GM12873 (cell line): ENCODE measurements at regions not wholly inside any gene's neighbourhood (a gene's known extent, or its start where the extent isn't known, plus 50 kb on each side); places are given as distances from the start of the nearest gene placed in this dataset.

Source experiments
- TF ChIP-seq, protein P1 (sequence below): IDR thresholded peaks from 2 replicates; pipeline ENCODE4 v1.5.1; 2012; ENCODE audit warnings: low read depth, mild to moderate bottlenecking, moderate library complexity, low read length, control low read depth; ENCODE audit not compliant: insufficient read depth; ENCODE audit errors: missing control alignments

GRCh38 chr6:8674126-8674525 lies 238.8 kb upstream of the SLC35B3 start:
- TF ChIP-seq, protein P1, sequence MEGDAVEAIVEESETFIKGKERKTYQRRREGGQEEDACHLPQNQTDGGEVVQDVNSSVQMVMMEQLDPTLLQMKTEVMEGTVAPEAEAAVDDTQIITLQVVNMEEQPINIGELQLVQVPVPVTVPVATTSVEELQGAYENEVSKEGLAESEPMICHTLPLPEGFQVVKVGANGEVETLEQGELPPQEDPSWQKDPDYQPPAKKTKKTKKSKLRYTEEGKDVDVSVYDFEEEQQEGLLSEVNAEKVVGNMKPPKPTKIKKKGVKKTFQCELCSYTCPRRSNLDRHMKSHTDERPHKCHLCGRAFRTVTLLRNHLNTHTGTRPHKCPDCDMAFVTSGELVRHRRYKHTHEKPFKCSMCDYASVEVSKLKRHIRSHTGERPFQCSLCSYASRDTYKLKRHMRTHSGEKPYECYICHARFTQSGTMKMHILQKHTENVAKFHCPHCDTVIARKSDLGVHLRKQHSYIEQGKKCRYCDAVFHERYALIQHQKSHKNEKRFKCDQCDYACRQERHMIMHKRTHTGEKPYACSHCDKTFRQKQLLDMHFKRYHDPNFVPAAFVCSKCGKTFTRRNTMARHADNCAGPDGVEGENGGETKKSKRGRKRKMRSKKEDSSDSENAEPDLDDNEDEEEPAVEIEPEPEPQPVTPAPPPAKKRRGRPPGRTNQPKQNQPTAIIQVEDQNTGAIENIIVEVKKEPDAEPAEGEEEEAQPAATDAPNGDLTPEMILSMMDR = no peak

GRCh38 chr6:8672882-8673281 lies 237.5 kb upstream of the SLC35B3 start:
- TF ChIP-seq, protein P1 = no peak

- TF ChIP-seq, protein P1 = no peak
These were observed 235.4 kb upstream of the SLC35B3 start for GRCh38 chr6:8670792-8671191.

DNA sequence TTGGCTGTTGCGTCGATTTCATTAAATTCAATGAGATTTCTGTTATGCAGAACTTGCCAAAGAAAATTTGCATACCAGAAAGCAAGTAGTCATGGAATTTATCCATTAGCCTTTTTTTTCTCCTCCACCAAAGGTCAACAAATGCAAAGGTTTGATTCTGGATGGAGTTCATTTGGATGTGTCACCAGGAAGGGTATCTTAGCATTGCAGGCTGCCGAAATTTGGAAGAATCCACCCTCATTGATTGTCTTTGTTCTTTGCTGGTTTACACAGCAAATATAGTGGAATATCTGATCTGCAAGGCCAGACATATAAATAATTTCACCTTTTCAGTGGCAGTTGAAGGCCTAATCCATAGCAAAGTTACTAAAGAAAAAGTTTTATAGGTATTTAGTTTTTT lies 229.4 kb upstream of the SLC35B3 start:
- TF ChIP-seq, protein P1 = no peak

- TF ChIP-seq, protein P1 = no peak
These were observed 228.7 kb upstream of the SLC35B3 start for GRCh38 chr6:8664070-8664469.

GRCh38 chr6:8659404-8660189 lies 224.3 kb upstream of the SLC35B3 start:
- TF ChIP-seq, protein P1 = no peak

DNA sequence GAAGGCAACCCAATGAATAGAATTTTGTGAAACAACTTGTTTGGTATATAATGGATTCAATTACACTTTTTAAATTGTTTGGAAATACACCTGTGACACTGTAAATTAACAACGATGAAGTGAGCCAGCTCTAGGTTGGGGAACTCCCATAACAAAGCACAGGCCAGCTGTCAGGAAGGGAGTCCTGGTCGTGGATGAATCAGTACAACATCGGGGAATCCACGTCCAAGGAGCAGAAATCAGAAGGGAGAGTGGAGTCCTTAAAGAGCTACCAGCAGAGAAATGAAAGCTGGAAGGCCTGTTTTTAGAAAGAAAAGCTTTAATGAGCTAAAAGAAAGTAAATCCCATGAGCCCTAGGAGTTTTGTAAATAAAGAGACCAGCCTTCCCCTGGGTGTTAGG lies 223.1 kb upstream of the SLC35B3 start:
- TF ChIP-seq, protein P1 = no peak
